ENCODE measurements at regions not wholly inside any gene's neighbourhood (a gene's known extent, or its start where the extent isn't known, plus 50 kb on each side); places are given as distances from the start of the nearest gene placed in this dataset.

DNA sequence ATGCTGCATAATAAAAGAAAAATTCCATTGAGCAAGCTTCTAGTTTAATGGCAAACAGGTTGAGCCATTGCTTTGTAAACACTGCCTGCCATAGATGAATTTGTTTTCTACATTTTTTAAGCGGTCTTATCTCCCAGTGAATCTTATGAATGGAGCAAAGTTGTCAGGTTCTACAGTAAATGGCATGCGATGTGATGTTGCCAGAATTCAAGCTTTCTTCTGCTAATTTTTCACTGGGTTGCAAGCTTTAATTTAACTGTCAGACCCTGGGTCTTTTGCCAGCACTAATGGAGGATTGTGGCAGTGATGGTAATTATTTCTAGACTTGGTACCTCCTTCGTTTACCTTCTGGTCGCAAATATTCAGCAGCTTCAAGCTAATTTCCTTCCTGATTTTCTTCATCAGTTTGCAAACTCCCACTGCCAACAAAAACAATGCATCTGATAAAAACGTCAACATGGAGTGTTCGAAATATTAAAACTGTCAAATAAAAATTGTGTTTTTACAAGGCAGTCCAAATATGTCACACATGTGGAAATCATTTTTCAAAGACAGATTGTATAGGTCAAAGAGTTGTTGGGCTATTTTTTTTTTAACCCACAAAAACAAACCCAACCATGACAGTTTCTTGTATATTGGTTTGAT lies 274.2 kb upstream of the ERCC4 start:
- DNase-seq (ENCODE audit: low spot score): no peak
- no peaks in the 10 kb centered on the region for H3K9me3 Mint-ChIP-seq (ENCODE audit: unreplicated experiment)
- H3K4me3 Mint-ChIP-seq (ENCODE audit: unreplicated experiment): no peak overlapping the region
- peaks cover 3% of the 10 kb centered on the region for H3K36me3 Mint-ChIP-seq (ENCODE audit: low read depth, unreplicated experiment)
- no peaks in the 10 kb centered on the region for H3K27me3 Mint-ChIP-seq (ENCODE audit: unreplicated experiment)
- H3K4me1 Mint-ChIP-seq (ENCODE audit: unreplicated experiment): no peaks in the 10 kb centered on the region
- H3K27ac Mint-ChIP-seq (ENCODE audit: unreplicated experiment): no peak overlapping the region
- no peak for TF ChIP-seq CTCF (IDR thresholded peaks at IDR 0.05; ENCODE audit: unreplicated experiment)

DNA sequence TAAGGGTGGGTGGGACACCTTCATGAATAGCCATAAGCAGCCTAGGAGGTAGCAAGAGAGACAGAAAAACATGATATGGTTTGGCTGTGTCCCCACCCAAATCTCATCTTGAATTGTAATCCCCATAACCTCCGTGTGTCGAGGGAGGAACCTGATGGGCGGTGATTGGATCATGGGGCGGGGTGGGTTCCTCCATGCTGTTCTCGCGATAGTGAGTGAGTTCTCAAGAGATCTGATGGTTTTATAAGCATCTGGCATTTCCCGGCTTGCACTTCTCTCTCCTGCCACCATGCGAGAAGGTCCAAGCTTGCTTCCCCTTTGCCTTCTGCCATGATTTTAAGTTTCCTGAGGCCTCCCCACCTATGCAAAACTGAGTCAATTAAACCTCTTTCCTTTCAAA lies 259.1 kb upstream of the ERCC4 start:
- no peaks in the 10 kb centered on the region for H3K9me3 Mint-ChIP-seq (ENCODE audit: unreplicated experiment)
- TF ChIP-seq CTCF (IDR thresholded peaks at IDR 0.05; ENCODE audit: unreplicated experiment): no peak
- no peak overlapping the region for H3K4me3 Mint-ChIP-seq (ENCODE audit: unreplicated experiment)
- no peak for DNase-seq (ENCODE audit: low spot score)
- no peaks in the 10 kb centered on the region for H3K36me3 Mint-ChIP-seq (ENCODE audit: low read depth, unreplicated experiment)
- H3K4me1 Mint-ChIP-seq (ENCODE audit: unreplicated experiment): no peaks in the 10 kb centered on the region
- no peak overlapping the region for H3K27ac Mint-ChIP-seq (ENCODE audit: unreplicated experiment)
- no peaks in the 10 kb centered on the region for H3K27me3 Mint-ChIP-seq (ENCODE audit: unreplicated experiment)

- no peak for TF ChIP-seq CTCF (IDR thresholded peaks at IDR 0.05; ENCODE audit: unreplicated experiment)
- no peaks in the 10 kb centered on the region for H3K4me1 Mint-ChIP-seq (ENCODE audit: unreplicated experiment)
- H3K27me3 Mint-ChIP-seq (ENCODE audit: unreplicated experiment): no peaks in the 10 kb centered on the region
- H3K36me3 Mint-ChIP-seq (ENCODE audit: low read depth, unreplicated experiment): no peaks in the 10 kb centered on the region
- no peak overlapping the region for H3K4me3 Mint-ChIP-seq (ENCODE audit: unreplicated experiment)
- H3K27ac Mint-ChIP-seq (ENCODE audit: unreplicated experiment): no peak overlapping the region
- DNase-seq (ENCODE audit: low spot score): no peak
- no peaks in the 10 kb centered on the region for H3K9me3 Mint-ChIP-seq (ENCODE audit: unreplicated experiment)
Measured at GRCh38 chr16:13665876-13666275, 254.1 kb upstream of the ERCC4 start.

- Mint-ChIP-seq H3K9me3 (ENCODE audit: unreplicated experiment) (no peaks in the 10 kb centered on the region), H3K27ac (ENCODE audit: unreplicated experiment) (no peak overlapping the region), H3K27me3 (ENCODE audit: unreplicated experiment) (no peaks in the 10 kb centered on the region), H3K4me3 (ENCODE audit: unreplicated experiment) (no peak overlapping the region), H3K36me3 (ENCODE audit: low read depth, unreplicated experiment) (no peaks in the 10 kb centered on the region), H3K4me1 (ENCODE audit: unreplicated experiment) (no peaks in the 10 kb centered on the region)
- TF ChIP-seq CTCF (IDR thresholded peaks at IDR 0.05; ENCODE audit: unreplicated experiment): no peak
- no peak for DNase-seq (ENCODE audit: low spot score)
Measured at GRCh38 chr16:13672196-13672595, 247.8 kb upstream of the ERCC4 start.

DNA sequence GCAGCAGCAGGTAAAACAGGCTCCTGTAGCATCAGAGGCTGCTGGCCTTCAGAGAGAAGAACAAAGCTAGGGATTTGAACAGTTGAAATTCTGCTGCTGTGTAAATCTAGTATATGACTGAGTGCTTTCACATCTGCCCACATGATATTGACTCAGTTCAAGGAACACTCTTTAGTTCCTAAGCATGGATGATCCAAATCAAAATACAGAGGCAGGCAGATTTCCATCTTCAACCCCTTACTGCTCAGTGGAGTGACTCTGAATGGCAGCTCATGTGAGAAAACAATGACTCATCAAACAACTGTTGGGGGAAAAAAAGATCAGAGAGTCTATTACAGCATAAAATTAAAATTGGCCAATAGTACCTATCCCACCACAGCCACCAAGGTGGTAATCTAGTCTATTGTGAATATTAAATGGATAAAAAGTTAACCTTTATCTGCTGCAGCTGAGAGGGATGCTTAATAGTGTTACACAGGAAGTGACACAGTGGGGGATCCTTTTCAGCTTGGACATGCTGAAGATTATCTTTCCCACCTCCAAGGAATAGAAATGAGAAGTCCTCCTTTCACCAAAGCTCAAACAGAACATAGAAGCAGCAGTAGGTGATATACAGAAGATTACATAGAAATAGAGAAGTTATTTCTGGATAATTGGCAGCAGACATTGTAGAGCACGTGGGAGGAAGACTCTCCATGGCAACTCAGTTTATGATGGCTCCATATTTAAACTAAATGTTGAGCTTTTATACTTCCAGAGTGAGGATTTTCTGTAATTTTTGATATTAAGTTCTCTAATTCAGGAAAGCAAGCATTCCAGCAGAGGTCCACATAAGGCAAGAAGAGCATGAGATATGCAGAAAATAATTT lies 239.7 kb upstream of the ERCC4 start:
- no peak for DNase-seq (ENCODE audit: low spot score)
- no peaks in the 10 kb centered on the region for H3K36me3 Mint-ChIP-seq (ENCODE audit: low read depth, unreplicated experiment)
- no peak overlapping the region for H3K27ac Mint-ChIP-seq (ENCODE audit: unreplicated experiment)
- no peaks in the 10 kb centered on the region for H3K27me3 Mint-ChIP-seq (ENCODE audit: unreplicated experiment)
- no peak for TF ChIP-seq CTCF (IDR thresholded peaks at IDR 0.05; ENCODE audit: unreplicated experiment)
- H3K4me3 Mint-ChIP-seq (ENCODE audit: unreplicated experiment): no peak overlapping the region
- no peaks in the 10 kb centered on the region for H3K9me3 Mint-ChIP-seq (ENCODE audit: unreplicated experiment)
- H3K4me1 Mint-ChIP-seq (ENCODE audit: unreplicated experiment): no peaks in the 10 kb centered on the region

Measured in endothelial cell (in vitro differentiated cells).